GM23338 (cell line): ENCODE measurements at regions not wholly inside any gene's neighbourhood (a gene's known extent, or its start where the extent isn't known, plus 50 kb on each side); places are given as distances from the start of the nearest gene placed in this dataset.
A peak's percentile ranks its signal among the peaks of the same experiment; 100 is the strongest.

Experiments
- ATAC-seq: fragments of 200-7000 bp; cut with Tn5 transposase; 3 replicates; pipeline ENCODE4 v1.9.1; 2020
- DNase-seq: peaks from one replicate; pipeline ENCODE4 v3.0.0-alpha.2; 2015; ENCODE audit warnings: low spot score
- H2AFZ ChIP-seq: fragments of 200-600 bp; sonication (generic); 2 replicates; pipeline ENCODE4 v1.8.0; 2016; ENCODE audit warnings: antibody characterized with exemption, mild to moderate bottlenecking, moderate library complexity
- H3F3A ChIP-seq: fragments of 200-600 bp; sonication (generic); replicated peaks from 2 replicates; pipeline ENCODE4 v1.8.0; 2017; ENCODE audit warnings: antibody characterized with exemption, mixed run types, low read depth
- H3K27ac ChIP-seq: fragments of 200-600 bp; sonication (generic); 2 replicates; pipeline ENCODE4 v1.6.1; 2016; ENCODE audit warnings: low read depth
- H3K27me3 ChIP-seq: fragments of 200-600 bp; sonication (generic); 2 replicates; pipeline ENCODE4 v1.8.0; 2016; ENCODE audit warnings: mild to moderate bottlenecking, mixed run types, moderate library complexity; ENCODE audit not compliant: insufficient read depth
- H3K36me3 ChIP-seq: fragments of 200-600 bp; sonication (generic); 2 replicates; pipeline ENCODE4 v1.8.0; 2016; ENCODE audit warnings: mild to moderate bottlenecking; ENCODE audit not compliant: insufficient read depth
- H3K4me1 ChIP-seq: fragments of 200-600 bp; sonication (generic); 2 replicates; pipeline ENCODE4 v1.8.0; 2016; ENCODE audit warnings: mild to moderate bottlenecking, moderate library complexity; ENCODE audit not compliant: insufficient read depth
- H3K4me2 ChIP-seq: fragments of 200-600 bp; sonication (generic); 2 replicates; pipeline ENCODE4 v1.7.1; 2017; ENCODE audit warnings: mixed run types
- H3K4me3 ChIP-seq: fragments of 200-600 bp; sonication (generic); 2 replicates; pipeline ENCODE4 v1.6.1; 2016; ENCODE audit warnings: mixed run types
- H3K79me2 ChIP-seq: fragments of 200-600 bp; sonication (generic); replicated peaks from 2 replicates; pipeline ENCODE4 v1.8.0; 2017; ENCODE audit warnings: mild to moderate bottlenecking; ENCODE audit not compliant: insufficient read depth
- H3K9me2 ChIP-seq: fragments of 200-600 bp; sonication (generic); 2 replicates; pipeline ENCODE4 v1.8.0; 2017; ENCODE audit not compliant: insufficient read depth
- H4K20me1 ChIP-seq: fragments of 200-600 bp; sonication (generic); replicated peaks from 2 replicates; pipeline ENCODE4 v1.8.0; 2017; ENCODE audit warnings: mild to moderate bottlenecking; ENCODE audit not compliant: insufficient read depth
- H3K27ac Mint-ChIP-seq: 2 replicates; pipeline ENCODE4 v1.8.0; 2020; ENCODE audit warnings: inconsistent platforms, mild to moderate bottlenecking, moderate library complexity, mixed read lengths
- H3K27me3 Mint-ChIP-seq: 3 replicates; pipeline ENCODE4 v1.8.0; 2022; ENCODE audit warnings: low read depth, mild to moderate bottlenecking, moderate library complexity, mixed read lengths, inconsistent platforms; ENCODE audit not compliant: insufficient read depth, poor library complexity
- H3K36me3 Mint-ChIP-seq: 3 replicates; pipeline ENCODE4 v1.8.0; 2021; ENCODE audit warnings: low read depth, mild to moderate bottlenecking, inconsistent platforms, moderate library complexity, mixed read lengths
- H3K4me1 Mint-ChIP-seq: 3 replicates; pipeline ENCODE4 v1.8.0; 2020; ENCODE audit warnings: mild to moderate bottlenecking, inconsistent platforms, mixed read lengths
- H3K4me3 Mint-ChIP-seq: 3 replicates; pipeline ENCODE4 v1.8.0; 2021; ENCODE audit warnings: moderate library complexity, mild to moderate bottlenecking, inconsistent platforms, mixed read lengths
- H3K9me3 Mint-ChIP-seq: 3 replicates; pipeline ENCODE4 v1.8.0; 2020; ENCODE audit warnings: moderate library complexity, mild to moderate bottlenecking, inconsistent platforms, mixed read lengths
- CTCF ChIP-seq, 2 experiments: fragments of 200-600 bp in 1 of 2; sonication (generic) in 1 of 2; conservative IDR thresholded peaks; 2 replicates each; pipeline versions ENCODE4 v1.5.1 to v1.6.1; 2016 to 2017; ENCODE audit warnings: antibody characterized with exemption in 2 of 2, low read depth in 2 of 2, mild to moderate bottlenecking in 2 of 2, moderate library complexity in 1 of 2
- ETS1 ChIP-seq: IDR thresholded peaks from 2 replicates; pipeline ENCODE4 v1.6.1; 2016; ENCODE audit warnings: antibody characterized with exemption
- REST ChIP-seq: IDR thresholded peaks from one replicate; pipeline ENCODE4 v1.6.1; 2018; ENCODE audit warnings: antibody characterized with exemption; ENCODE audit not compliant: unreplicated experiment

GRCh38 chr13:71251292-71251951 lies 615.6 kb downstream of the DACH1 start (continued):
- TF ChIP-seq ETS1 (no peak), REST (no peak), CTCF (conservative IDR thresholded peaks at IDR 0.05; ENCODE audit: low read depth in 2 of 2) (no peak)

- no peaks in the 10 kb centered on the region for H3K36me3 ChIP-seq
- no peak overlapping the region for H2AFZ ChIP-seq
- Mint-ChIP-seq H3K36me3 (no peaks in the 10 kb centered on the region), H3K4me3 (no peak overlapping the region), H3K27ac (peak overlapping the region; percentile 0; the same call in 1 of the 2 replicates), H3K4me1 (peaks cover 21% of the 10 kb centered on the region), H3K27me3 (no peaks in the 10 kb centered on the region), H3K9me3 (no peaks in the 10 kb centered on the region)
- no peaks in the 10 kb centered on the region for H3F3A ChIP-seq
- no peak overlapping the region for H3K4me3 ChIP-seq
- H3K79me2 ChIP-seq: no peaks in the 10 kb centered on the region
- H3K27me3 ChIP-seq: no peaks in the 10 kb centered on the region
- DNase-seq: no peak
- peaks cover 11% of the 10 kb centered on the region for H3K4me1 ChIP-seq
- no peak for ATAC-seq
- H4K20me1 ChIP-seq: no peaks in the 10 kb centered on the region
- H3K9me2 ChIP-seq: no peaks in the 10 kb centered on the region
- no peak overlapping the region for H3K4me2 ChIP-seq
- no peak for TF ChIP-seq REST
- H3K27ac ChIP-seq: no peak overlapping the region
Observed at GRCh38 chr13:71249011-71249410, 618.0 kb downstream of the DACH1 start.
